Stimulated activated CD4-positive, alpha-beta T cell treated with anti-CD3 and anti-CD28 coated beads, Interleukin-2, amount 100 ng/mL, for 48 hours (primary cell): ENCODE measurements at regions not wholly inside any gene's neighbourhood (a gene's known extent, or its start where the extent isn't known, plus 50 kb on each side); places are given as distances from the start of the nearest gene placed in this dataset.

Source experiments
- DNase-seq, 2 donors: peaks; one replicate each; pipeline ENCODE4 v3.0.0-alpha.2; 2020

DNA sequence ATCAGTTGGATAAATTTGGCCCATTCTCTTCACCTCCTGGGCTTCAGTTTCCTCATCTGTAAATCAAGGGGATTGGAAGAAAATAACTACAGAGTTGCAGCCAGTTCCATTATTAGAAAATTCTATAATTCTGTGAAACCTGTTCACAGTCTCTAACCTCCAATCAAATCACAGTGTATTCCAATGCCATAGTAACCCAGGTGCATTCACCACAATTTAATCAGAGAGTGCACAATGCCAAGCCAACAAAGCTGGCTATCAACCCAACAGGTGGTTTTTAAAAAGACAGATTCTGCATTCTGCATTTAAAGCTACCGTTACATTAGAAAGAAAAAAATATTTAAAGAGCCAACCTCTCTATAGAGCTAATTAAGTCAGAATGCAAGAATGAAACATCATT, 308.6 kb downstream of the RNF144A start:
- DNase-seq = no peak

GRCh38 chr2:7226501-7226900, 309.3 kb downstream of the RNF144A start:
- DNase-seq = no peak

DNA sequence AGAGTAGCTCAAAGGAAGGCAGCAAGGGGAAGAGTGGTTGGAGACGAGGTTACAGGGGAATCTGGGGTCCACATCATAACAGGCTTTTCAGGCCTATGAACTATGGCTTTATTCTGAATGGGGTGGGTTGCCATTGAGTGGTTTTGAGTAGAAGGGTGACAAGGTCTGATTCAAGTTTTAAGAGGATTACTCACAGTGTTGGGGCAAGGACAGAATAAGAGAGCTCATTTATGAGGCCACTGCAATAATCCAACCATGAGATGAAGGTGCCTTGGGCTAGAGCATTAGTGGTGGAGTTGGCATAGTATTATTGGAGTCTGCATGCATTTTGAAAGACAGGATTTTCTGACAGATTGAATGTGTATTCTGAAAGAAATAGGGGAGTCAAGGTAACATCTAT, 315.9 kb downstream of the RNF144A start:
- DNase-seq = no peak

- DNase-seq = no peak
Observed at GRCh38 chr2:7237466-7237865, 320.3 kb downstream of the RNF144A start.

DNA sequence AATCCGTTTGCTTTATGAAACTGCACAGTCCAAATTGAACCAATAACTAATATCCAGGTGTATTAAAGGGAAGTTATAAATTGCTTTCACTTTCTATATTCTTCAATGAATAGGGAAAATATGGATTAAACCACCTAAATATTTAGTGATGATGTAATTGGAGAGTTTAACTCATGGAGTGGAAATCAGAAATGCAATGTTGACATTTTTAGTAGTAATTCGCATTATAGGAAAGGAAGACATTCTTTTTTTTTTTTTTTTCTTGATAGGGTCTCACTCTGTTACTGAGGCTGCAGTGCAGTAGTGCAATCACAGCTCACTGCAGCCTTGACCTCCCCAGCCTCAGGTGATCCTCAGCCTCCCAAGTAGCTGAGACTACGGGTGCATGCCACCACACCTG, 321.9 kb downstream of the RNF144A start:
- no peak for DNase-seq

- DNase-seq = no peak
Observed at GRCh38 chr2:7241041-7241745, 324.0 kb downstream of the RNF144A start.

DNA sequence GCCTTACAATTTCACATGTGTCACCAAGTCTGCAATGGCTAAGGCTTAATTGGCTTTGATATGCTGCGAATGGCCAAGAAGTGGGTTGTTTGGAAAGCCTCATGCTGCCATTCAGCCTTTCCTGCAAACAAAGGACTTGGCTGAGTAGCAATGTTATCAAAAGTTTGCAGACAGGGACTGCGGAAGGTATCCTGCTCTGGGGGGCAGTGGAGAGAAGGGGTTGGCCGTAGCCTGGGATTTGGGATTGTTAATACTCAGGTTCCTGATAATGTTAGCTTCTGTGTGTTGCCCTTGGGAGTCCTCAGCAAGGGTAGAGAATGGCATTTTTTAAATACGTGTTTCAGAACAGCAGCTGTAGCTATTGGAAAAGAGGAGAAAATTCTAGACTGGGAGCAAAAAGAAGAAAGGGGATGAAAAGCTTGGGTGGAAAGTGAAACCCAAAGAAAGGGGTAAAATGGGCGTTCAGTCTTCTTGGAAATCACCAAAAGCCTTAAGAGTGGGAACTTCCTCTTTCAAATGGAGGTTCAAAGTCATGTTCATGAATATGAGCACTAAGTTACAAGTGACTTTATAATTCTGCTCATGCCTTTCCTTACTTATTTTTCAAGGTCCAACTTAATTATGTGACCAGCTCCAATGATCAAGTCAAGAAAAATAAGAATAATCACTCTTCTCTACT, 325.1 kb downstream of the RNF144A start:
- no peak for DNase-seq

GRCh38 chr2:7243276-7243675, 326.1 kb downstream of the RNF144A start:
- DNase-seq = no peak

DNA sequence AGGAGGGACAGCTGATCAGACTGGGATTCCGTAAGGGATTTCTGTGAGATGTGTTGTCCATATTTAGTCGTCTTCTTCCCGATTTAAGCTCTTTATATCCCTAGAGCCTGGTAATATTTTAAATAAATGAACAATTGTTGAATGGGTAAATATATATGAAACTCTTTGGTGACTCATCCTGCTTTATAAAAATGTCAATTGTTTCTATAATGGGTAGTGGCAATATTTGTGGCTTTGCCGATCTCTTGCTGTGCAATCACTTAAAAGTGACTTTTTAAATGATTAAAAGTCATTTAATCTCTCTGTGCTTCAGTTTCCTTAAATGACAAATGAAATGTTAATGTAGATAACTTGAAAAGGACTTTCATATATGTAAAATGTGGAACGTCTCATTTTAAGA, 339.2 kb downstream of the RNF144A start:
- DNase-seq = no peak

GRCh38 chr2:7262727-7263126, 345.5 kb downstream of the RNF144A start:
- no peak for DNase-seq

- no peak for DNase-seq
Observed at GRCh38 chr2:7264791-7265190, 347.6 kb downstream of the RNF144A start.

GRCh38 chr2:7265286-7265685, 348.1 kb downstream of the RNF144A start:
- no peak for DNase-seq

DNA sequence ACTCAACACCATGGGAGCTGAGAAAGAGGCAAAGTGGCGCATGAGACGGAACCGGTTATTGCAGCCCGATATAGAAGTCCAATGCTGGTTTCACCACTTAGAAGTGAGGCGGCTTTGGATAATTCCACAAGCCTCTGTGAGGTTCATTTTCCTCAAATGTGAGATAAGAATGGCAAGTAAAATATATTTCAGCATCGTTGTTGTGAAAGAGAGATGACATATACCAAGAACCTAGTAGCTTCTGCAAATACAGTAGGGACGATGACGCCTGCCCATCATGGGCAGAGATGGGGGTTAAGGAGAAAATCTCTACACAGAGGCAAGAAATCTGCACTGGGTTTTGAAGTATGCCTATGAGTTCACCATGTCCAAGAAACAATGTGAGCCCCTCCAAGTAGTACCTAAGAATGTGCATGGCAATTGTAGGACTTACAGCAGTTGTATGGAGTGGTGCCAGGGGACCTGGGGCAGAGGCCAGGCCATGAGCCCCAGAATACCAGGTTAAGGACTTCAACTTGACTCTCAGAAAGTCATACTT, 352.0 kb downstream of the RNF144A start:
- no peak for DNase-seq

GRCh38 chr2:7270011-7270431, 352.8 kb downstream of the RNF144A start:
- DNase-seq = no peak

- no peak for DNase-seq
Observed at GRCh38 chr2:7272210-7272609, 355.0 kb downstream of the RNF144A start.

GRCh38 chr2:7278984-7279383, 361.8 kb downstream of the RNF144A start:
- DNase-seq = no peak

DNA sequence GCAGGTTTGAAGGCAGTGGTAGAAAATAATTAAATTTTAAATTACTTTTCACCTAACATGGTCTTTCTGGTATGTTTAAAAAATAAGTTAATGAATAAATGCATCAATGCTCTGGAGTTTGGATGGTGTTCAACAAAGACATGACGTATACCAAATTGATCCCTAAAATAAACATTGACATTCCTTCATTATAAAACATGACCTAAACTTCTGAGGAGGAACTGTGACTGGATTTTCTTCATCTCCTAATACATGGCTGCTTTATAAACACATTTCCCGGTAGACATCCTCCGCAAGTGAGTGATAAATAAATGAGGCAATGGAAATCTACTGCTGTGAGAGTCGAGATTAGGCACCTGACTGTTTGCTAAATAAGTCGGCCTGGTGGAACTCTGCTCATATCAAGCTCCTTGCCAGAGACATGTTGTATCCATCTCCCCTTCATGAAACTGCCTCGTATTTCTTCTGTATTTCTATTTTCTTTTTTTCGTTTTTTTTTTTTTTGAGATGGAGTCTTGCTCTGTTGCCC, 362.3 kb downstream of the RNF144A start:
- DNase-seq = no peak

- DNase-seq = no peak
Observed at GRCh38 chr2:7280790-7281189, 363.6 kb downstream of the RNF144A start.

DNA sequence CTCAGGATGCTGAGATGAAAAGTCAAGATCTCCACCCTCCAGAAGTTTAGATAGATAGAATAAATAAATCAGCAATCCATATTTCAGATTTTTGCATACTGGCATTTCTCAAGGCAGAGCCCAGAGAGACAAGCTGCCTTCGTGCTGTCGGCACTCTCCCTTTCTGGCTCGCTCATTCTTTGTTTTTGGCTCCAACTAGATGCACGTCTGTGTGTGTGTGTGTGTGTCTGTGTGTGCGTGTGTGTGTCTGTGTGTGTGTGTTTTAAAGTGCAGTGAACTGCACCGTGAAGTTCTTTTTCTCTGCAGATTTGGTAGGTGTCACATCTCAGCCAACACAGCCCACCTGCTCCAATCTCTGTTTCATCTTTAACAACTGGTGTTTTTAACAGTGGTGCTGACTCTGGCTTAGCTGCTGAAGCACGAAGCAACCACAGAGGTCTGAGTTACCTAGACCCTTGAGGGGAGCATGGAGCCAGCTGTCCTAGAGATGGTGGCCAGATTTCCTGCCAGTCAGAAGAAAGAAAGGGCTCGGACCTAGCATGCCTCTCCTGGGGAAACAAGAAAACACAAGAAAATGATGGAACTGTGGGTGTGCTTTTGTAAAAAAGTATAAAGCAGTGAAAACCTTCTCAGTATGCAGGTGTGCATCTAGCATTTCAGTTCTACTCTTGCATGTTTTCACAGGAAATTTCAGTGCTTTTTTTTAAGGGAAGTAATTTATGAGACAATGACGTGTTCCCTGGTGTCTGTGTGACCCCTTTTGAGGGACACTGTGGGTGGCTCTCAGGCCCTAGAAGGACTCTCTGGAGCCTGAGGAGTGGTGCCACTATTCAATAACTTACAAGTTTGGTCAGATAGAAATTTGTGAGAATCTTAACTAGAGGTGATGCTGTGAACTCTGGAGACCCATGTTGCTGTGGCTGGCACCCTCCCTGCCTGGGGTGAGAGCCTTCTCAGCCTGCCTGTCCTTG, 364.3 kb downstream of the RNF144A start:
- no peak for DNase-seq

- no peak for DNase-seq
Observed at GRCh38 chr2:7286120-7286519, 368.9 kb downstream of the RNF144A start.

DNA sequence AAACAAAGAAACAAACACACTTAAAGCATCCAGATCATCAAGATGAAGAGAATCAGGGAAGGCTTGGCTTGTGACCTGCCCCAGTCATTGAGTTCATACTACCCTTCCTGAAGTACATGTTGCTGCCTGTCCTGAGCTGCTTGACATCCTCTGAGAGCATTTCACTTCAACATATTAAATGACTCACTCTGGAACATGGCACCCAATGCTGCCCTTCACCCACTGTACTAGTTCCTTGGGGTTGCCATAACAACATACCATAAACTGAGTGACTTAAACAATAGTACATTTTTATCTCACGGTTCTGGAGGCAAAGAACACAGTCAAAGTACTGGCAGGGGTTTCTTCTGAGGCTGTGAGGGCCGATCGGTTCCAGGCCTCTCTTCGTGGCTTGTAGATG, 371.3 kb downstream of the RNF144A start:
- DNase-seq = no peak

DNA sequence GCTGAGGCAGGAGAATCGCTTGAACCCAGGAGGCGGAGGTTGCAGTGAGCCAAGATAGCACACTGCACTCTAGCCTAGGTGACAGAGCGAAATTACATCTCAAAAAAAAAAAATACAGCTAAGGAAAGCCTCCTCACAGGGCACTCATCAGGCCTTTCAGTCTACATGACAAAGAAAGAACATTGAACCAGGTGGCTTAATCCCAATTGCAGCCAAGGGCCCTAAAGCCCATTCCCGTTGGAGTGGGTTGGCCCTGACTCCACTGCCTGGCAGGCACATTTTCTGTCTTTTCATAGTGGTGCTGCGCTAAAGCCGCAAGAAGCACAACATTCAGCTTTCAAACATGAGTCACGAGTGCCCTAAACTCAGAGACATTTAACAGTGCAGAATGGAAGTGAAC, 372.5 kb downstream of the RNF144A start:
- DNase-seq = no peak

GRCh38 chr2:7292154-7292691, 375.0 kb downstream of the RNF144A start:
- DNase-seq = no peak
